ENCODE measurements at regions not wholly inside any gene's neighbourhood (a gene's known extent, or its start where the extent isn't known, plus 50 kb on each side); places are given as distances from the start of the nearest gene placed in this dataset.
A peak's percentile ranks its signal among the peaks of the same experiment; 100 is the strongest.

DNA sequence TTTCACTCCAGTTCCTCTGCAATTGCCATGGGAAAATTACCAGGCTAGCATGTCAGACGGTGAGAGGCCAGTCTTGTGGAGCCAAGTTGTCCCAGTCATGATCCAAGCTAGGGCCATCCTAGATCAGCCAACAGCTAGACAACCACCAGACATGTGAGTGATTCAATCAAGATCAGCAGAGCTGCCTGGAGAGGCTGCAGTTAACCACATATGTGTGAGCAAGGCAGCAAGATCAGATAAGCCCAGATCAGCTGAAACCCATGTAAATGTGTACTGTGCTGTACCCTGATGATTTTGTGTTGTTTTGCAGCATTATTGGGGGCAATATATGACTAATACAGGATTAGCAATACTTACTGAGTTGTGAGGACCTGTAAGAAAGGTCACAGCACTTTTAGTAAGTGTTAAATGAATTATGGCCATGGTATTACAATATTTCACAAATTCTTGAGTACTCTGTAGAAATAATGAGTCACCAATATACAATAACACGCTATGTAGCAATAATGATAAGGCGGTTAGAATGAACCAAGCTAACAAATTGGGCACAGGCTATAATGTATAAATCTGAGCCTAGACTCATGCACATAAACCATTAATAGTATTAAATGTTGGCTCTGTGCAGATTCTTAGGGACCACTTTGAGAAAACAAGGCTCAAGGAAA lies 91.4 kb downstream of the SUDS3 start:
- DNase-seq (no peak), ATAC-seq (ENCODE audit: insufficient read depth, low FRiP score) (no peak)
- Histone ChIP-seq H3K27me3 (ENCODE audit: control insufficient read depth in 3 of 3, insufficient read depth in 3 of 3, low read length in 2 of 3) (no peaks in the 10 kb centered on the region), H3K36me3 (ENCODE audit: control insufficient read depth in 4 of 4, insufficient read depth in 4 of 4, low read length in 4 of 4) (no peaks in the 10 kb centered on the region), H3K4me1 (ENCODE audit: control insufficient read depth in 5 of 5, insufficient read depth in 5 of 5, low read length in 5 of 5) (no peaks in the 10 kb centered on the region), H3K9ac (ENCODE audit: insufficient read depth in 1 of 2, low read length in 2 of 2) (no peak overlapping the region), H3K9me3 (ENCODE audit: control insufficient read depth in 4 of 4, insufficient read depth in 3 of 4, low read length in 3 of 4) (peaks cover 0 to 7% (median 0%) of the 10 kb centered on the region in 4 donors), H3K27ac (ENCODE audit: low read depth in 1 of 2, low read length in 1 of 2) (no peak overlapping the region), H3K4me3 (no peak overlapping the region)
- 89 to 91% methylated on average over 3 of the region's 3 CpGs for WGBS, 2 donors
- TF ChIP-seq, protein P1, sequence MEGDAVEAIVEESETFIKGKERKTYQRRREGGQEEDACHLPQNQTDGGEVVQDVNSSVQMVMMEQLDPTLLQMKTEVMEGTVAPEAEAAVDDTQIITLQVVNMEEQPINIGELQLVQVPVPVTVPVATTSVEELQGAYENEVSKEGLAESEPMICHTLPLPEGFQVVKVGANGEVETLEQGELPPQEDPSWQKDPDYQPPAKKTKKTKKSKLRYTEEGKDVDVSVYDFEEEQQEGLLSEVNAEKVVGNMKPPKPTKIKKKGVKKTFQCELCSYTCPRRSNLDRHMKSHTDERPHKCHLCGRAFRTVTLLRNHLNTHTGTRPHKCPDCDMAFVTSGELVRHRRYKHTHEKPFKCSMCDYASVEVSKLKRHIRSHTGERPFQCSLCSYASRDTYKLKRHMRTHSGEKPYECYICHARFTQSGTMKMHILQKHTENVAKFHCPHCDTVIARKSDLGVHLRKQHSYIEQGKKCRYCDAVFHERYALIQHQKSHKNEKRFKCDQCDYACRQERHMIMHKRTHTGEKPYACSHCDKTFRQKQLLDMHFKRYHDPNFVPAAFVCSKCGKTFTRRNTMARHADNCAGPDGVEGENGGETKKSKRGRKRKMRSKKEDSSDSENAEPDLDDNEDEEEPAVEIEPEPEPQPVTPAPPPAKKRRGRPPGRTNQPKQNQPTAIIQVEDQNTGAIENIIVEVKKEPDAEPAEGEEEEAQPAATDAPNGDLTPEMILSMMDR (IDR thresholded peaks at IDR 0.05; ENCODE audit: control extremely low read depth, extremely low read depth), result no peak

DNA sequence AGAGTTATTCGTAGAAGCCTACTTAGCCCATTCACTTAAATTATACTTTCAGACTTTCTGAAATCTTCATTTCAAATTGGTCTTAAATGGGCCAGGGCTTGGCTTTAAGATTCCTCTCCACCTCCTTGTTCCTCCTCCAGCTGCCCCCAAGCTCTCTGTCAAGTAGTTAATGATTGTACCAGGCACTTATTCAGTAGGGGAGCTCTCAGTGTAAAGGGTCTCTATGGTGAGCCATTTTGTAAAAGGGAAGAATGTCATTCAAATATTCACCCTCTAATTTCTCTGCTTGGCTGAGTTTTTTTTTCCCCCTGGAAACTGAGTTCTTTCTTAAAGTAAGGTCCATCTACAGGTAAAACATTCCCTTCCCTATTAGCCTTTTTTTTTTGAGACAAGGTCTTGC lies 96.6 kb downstream of the SUDS3 start:
- ATAC-seq (ENCODE audit: insufficient read depth, low FRiP score), result no peak
- WGBS, 2 donors, result 73 to 82% methylated on average over 1 of the region's 1 CpG
- no peak overlapping the region for H3K27ac ChIP-seq (ENCODE audit: low read depth in 1 of 2, low read length in 1 of 2)
- no peak overlapping the region for H3K4me3 ChIP-seq
- H3K36me3 ChIP-seq (ENCODE audit: control insufficient read depth in 4 of 4, insufficient read depth in 4 of 4, low read length in 4 of 4), result no peaks in the 10 kb centered on the region
- DNase-seq, result peak in 1 of 3 donors; percentile 9
- H3K4me1 ChIP-seq (ENCODE audit: control insufficient read depth in 5 of 5, insufficient read depth in 5 of 5, low read length in 5 of 5), result no peaks in the 10 kb centered on the region
- H3K27me3 ChIP-seq (ENCODE audit: control insufficient read depth in 3 of 3, insufficient read depth in 3 of 3, low read length in 2 of 3), result no peaks in the 10 kb centered on the region
- TF ChIP-seq, protein P1 (IDR thresholded peaks at IDR 0.05; ENCODE audit: control extremely low read depth, extremely low read depth), result no peak
- no peak overlapping the region for H3K9ac ChIP-seq (ENCODE audit: insufficient read depth in 1 of 2, low read length in 2 of 2)
- peaks cover 0 to 7% (median 0%) of the 10 kb centered on the region in 4 donors for H3K9me3 ChIP-seq (ENCODE audit: control insufficient read depth in 4 of 4, insufficient read depth in 3 of 4, low read length in 3 of 4)

DNA sequence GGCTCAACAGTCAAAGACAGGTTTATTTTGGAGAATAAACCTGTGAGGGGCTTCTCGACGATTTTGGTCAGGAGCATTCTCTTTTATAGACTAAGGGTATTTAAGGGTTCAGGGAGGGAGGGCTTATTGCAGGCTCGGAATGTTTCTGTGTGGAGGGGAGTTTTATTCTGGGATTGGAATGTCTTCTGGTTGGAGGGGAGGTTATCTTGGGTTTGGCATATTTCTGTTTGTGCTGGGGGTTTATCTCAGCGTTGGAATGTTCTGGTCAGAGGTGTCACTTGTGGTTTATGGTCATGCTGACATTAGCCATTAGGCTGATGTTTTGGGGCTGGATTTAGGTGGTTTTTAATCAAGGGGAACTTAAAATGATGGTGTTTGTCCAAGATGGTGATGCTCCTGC lies 103.9 kb downstream of the SUDS3 start:
- TF ChIP-seq, protein P1 (IDR thresholded peaks at IDR 0.05; ENCODE audit: control extremely low read depth, extremely low read depth), result no peak
- ATAC-seq (ENCODE audit: insufficient read depth, low FRiP score), result no peak
- WGBS, 2 donors, result 74 to 85% methylated on average over 4 of the region's 4 CpGs
- no peak for DNase-seq
- Histone ChIP-seq H3K9me3 (ENCODE audit: control insufficient read depth in 4 of 4, insufficient read depth in 3 of 4, low read length in 3 of 4) (no peaks in the 10 kb centered on the region), H3K4me1 (ENCODE audit: control insufficient read depth in 5 of 5, insufficient read depth in 5 of 5, low read length in 5 of 5) (no peaks in the 10 kb centered on the region), H3K27me3 (ENCODE audit: control insufficient read depth in 3 of 3, insufficient read depth in 3 of 3, low read length in 2 of 3) (no peaks in the 10 kb centered on the region), H3K36me3 (ENCODE audit: control insufficient read depth in 4 of 4, insufficient read depth in 4 of 4, low read length in 4 of 4) (no peaks in the 10 kb centered on the region), H3K9ac (ENCODE audit: insufficient read depth in 1 of 2, low read length in 2 of 2) (no peak overlapping the region), H3K27ac (ENCODE audit: low read depth in 1 of 2, low read length in 1 of 2) (no peak overlapping the region), H3K4me3 (no peak overlapping the region)

DNA sequence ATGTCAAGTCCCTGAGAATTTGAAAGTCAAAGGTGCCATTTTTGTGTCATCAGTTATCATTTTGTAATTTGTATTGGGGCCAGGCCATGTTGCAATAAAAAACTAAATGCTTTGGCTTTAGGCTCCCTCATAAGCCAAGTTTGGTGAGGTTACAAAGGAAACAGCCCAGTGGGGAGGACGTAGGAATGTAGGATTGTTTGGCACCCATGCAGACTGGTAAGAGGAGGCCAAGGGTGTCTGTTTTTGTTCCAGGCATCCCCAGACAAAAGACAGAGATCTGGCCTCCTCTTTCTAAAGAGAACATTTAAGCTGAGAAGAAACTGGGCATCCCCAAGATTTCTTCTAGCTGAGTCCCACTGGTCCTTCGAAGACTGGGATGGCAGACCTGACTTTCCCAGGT lies 111.7 kb downstream of the SUDS3 start:
- 64 to 66% methylated on average over 2 of the region's 2 CpGs for WGBS, 2 donors
- no peak overlapping the region for H3K9ac ChIP-seq (ENCODE audit: insufficient read depth in 1 of 2, low read length in 2 of 2)
- H3K9me3 ChIP-seq (ENCODE audit: control insufficient read depth in 4 of 4, insufficient read depth in 3 of 4, low read length in 3 of 4), result peaks cover 0 to 7% (median 2%) of the 10 kb centered on the region in 4 donors
- H3K4me3 ChIP-seq, result no peak overlapping the region
- no peaks in the 10 kb centered on the region for H3K27me3 ChIP-seq (ENCODE audit: control insufficient read depth in 3 of 3, insufficient read depth in 3 of 3, low read length in 2 of 3)
- no peak for ATAC-seq (ENCODE audit: insufficient read depth, low FRiP score)
- no peak for DNase-seq
- H3K27ac ChIP-seq (ENCODE audit: low read depth in 1 of 2, low read length in 1 of 2), result no peak overlapping the region
- H3K4me1 ChIP-seq (ENCODE audit: control insufficient read depth in 5 of 5, insufficient read depth in 5 of 5, low read length in 5 of 5), result no peaks in the 10 kb centered on the region
- no peaks in the 10 kb centered on the region for H3K36me3 ChIP-seq (ENCODE audit: control insufficient read depth in 4 of 4, insufficient read depth in 4 of 4, low read length in 4 of 4)
- TF ChIP-seq, protein P1 (IDR thresholded peaks at IDR 0.05; ENCODE audit: control extremely low read depth, extremely low read depth), result no peak

Data from lung (tissue), 11 donors.